ENCODE measurements at regions not wholly inside any gene's neighbourhood (a gene's known extent, or its start where the extent isn't known, plus 50 kb on each side); places are given as distances from the start of the nearest gene placed in this dataset.

DNA sequence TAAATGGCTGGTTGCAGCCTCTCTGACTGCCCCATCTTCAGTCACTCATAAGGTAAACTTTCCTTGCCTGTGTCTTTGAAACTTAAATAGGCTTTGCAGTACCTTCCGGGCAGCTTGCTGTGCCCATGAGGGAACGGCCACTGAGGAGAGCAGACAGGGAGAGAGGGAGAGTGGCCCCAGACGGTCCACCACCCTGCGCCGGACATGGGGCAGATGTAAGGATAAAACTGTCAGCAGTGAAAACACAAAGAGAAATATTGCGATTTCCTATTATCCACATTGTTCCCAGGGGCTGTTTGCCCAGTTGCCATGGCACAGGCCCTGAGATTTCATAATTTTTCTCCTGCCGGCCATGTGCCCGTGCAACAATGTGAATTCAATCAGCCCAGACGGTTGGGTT, 265.9 kb upstream of the SALL3 start:
- Histone ChIP-seq H3K4me1 (ENCODE audit: control insufficient read depth in 2 of 2, insufficient read depth in 2 of 2, low read length in 2 of 2) (no peaks in the 10 kb centered on the region), H3K27me3 (ENCODE audit: control insufficient read depth in 2 of 2, insufficient read depth in 1 of 2, low read length in 1 of 2) (no peaks in the 10 kb centered on the region), H3K27ac (ENCODE audit: low read depth in 1 of 2, low read length in 1 of 2) (no peak overlapping the region), H3K36me3 (ENCODE audit: control insufficient read depth in 2 of 2, insufficient read depth in 2 of 2, low read length in 1 of 2) (no peaks in the 10 kb centered on the region), H3K4me3 (ENCODE audit: low read length in 2 of 2) (no peak overlapping the region), H3K9me3 (ENCODE audit: control insufficient read depth in 2 of 2, insufficient read depth in 1 of 2, low read length in 1 of 2) (peaks cover 0 to 13% of the 10 kb centered on the region in 2 donors)
- DNase-seq (ENCODE audit: low read depth in 6 of 9, low spot score in 9 of 9) = no peak
- WGBS = 93% methylated on average over 9 of the region's 9 CpGs

- Histone ChIP-seq H3K27ac (ENCODE audit: low read depth in 1 of 2, low read length in 1 of 2) (no peak overlapping the region), H3K4me1 (ENCODE audit: control insufficient read depth in 2 of 2, insufficient read depth in 2 of 2, low read length in 2 of 2) (no peaks in the 10 kb centered on the region), H3K27me3 (ENCODE audit: control insufficient read depth in 2 of 2, insufficient read depth in 1 of 2, low read length in 1 of 2) (peaks cover 4 to 10% of the 10 kb centered on the region in 2 donors), H3K4me3 (ENCODE audit: low read length in 2 of 2) (no peak overlapping the region), H3K9me3 (ENCODE audit: control insufficient read depth in 2 of 2, insufficient read depth in 1 of 2, low read length in 1 of 2) (peaks cover 0 to 7% of the 10 kb centered on the region in 2 donors), H3K36me3 (ENCODE audit: control insufficient read depth in 2 of 2, insufficient read depth in 2 of 2, low read length in 1 of 2) (no peaks in the 10 kb centered on the region)
- DNase-seq (ENCODE audit: low read depth in 6 of 9, low spot score in 9 of 9) = no peak
- 71% methylated on average over 8 of the region's 8 CpGs for whole genome bisulfite sequencing
Observed at GRCh38 chr18:78716022-78716421, 263.6 kb upstream of the SALL3 start.

GRCh38 chr18:78716581-78716980, 263.0 kb upstream of the SALL3 start:
- no peak for DNase-seq (ENCODE audit: low read depth in 6 of 9, low spot score in 9 of 9)
- H3K36me3 ChIP-seq (ENCODE audit: control insufficient read depth in 2 of 2, insufficient read depth in 2 of 2, low read length in 1 of 2) = no peaks in the 10 kb centered on the region
- peaks cover 0 to 7% of the 10 kb centered on the region in 2 donors for H3K9me3 ChIP-seq (ENCODE audit: control insufficient read depth in 2 of 2, insufficient read depth in 1 of 2, low read length in 1 of 2)
- no peaks in the 10 kb centered on the region for H3K4me1 ChIP-seq (ENCODE audit: control insufficient read depth in 2 of 2, insufficient read depth in 2 of 2, low read length in 2 of 2)
- no peak overlapping the region for H3K4me3 ChIP-seq (ENCODE audit: low read length in 2 of 2)
- peaks cover 9 to 15% of the 10 kb centered on the region in 2 donors for H3K27me3 ChIP-seq (ENCODE audit: control insufficient read depth in 2 of 2, insufficient read depth in 1 of 2, low read length in 1 of 2)
- no peak overlapping the region for H3K27ac ChIP-seq (ENCODE audit: low read depth in 1 of 2, low read length in 1 of 2)
- WGBS = 88% methylated on average over 17 of the region's 17 CpGs

DNA sequence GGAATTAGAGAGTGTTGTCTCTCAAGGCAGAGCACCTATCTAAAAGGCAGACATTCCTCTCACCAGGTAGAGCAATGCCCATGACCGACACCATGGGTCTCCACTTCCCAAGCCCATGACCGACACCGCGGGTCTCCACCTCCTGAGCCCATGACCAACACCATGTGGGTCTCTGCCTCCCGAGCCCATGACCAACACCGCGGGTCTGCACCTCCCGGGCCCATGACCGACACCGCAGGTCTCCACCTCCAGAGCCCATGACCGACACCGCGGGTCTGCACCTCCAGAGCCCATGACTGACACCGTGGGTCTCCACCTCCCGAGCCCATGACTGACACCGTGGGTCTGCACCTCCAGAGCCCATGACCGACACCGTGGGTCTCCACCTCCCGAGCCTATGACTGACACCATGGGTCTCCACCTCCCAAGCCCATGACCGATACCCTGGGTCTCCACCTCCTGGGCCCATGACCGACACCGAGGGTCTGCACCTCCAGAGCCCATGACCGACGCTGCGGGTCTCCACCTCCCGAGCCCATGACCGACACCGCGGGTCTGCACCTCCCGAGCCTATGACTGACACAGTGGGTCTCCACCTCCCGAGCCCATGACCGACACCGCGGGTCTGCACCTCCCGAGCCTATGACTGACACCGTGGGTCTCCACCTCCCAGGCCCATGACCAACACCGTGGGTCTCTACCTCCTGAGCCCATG, 262.4 kb upstream of the SALL3 start:
- WGBS = 95% methylated on average over 37 of the region's 37 CpGs
- no peaks in the 10 kb centered on the region for H3K4me1 ChIP-seq (ENCODE audit: control insufficient read depth in 2 of 2, insufficient read depth in 2 of 2, low read length in 2 of 2)
- H3K36me3 ChIP-seq (ENCODE audit: control insufficient read depth in 2 of 2, insufficient read depth in 2 of 2, low read length in 1 of 2) = no peaks in the 10 kb centered on the region
- DNase-seq (ENCODE audit: low read depth in 6 of 9, low spot score in 9 of 9) = no peak
- peaks cover 0 to 7% of the 10 kb centered on the region in 2 donors for H3K9me3 ChIP-seq (ENCODE audit: control insufficient read depth in 2 of 2, insufficient read depth in 1 of 2, low read length in 1 of 2)
- no peak overlapping the region for H3K27ac ChIP-seq (ENCODE audit: low read depth in 1 of 2, low read length in 1 of 2)
- H3K4me3 ChIP-seq (ENCODE audit: low read length in 2 of 2) = no peak overlapping the region
- peaks cover 15 to 20% of the 10 kb centered on the region in 2 donors for H3K27me3 ChIP-seq (ENCODE audit: control insufficient read depth in 2 of 2, insufficient read depth in 1 of 2, low read length in 1 of 2)

- 95% methylated on average over 6 of the region's 6 CpGs for WGBS
- Histone ChIP-seq H3K4me1 (ENCODE audit: control insufficient read depth in 2 of 2, insufficient read depth in 2 of 2, low read length in 2 of 2) (no peaks in the 10 kb centered on the region), H3K27me3 (ENCODE audit: control insufficient read depth in 2 of 2, insufficient read depth in 1 of 2, low read length in 1 of 2) (peaks cover 15 to 22% of the 10 kb centered on the region in 2 donors), H3K4me3 (ENCODE audit: low read length in 2 of 2) (no peak overlapping the region), H3K9me3 (ENCODE audit: control insufficient read depth in 2 of 2, insufficient read depth in 1 of 2, low read length in 1 of 2) (peaks cover 0 to 7% of the 10 kb centered on the region in 2 donors), H3K36me3 (ENCODE audit: control insufficient read depth in 2 of 2, insufficient read depth in 2 of 2, low read length in 1 of 2) (no peaks in the 10 kb centered on the region), H3K27ac (ENCODE audit: low read depth in 1 of 2, low read length in 1 of 2) (no peak overlapping the region)
- DNase-seq (ENCODE audit: low read depth in 6 of 9, low spot score in 9 of 9) = no peak
Observed at GRCh38 chr18:78717766-78718150, 261.9 kb upstream of the SALL3 start.

GRCh38 chr18:78719821-78720220, 259.8 kb upstream of the SALL3 start:
- Histone ChIP-seq H3K4me3 (ENCODE audit: low read length in 2 of 2) (no peak overlapping the region), H3K36me3 (ENCODE audit: control insufficient read depth in 2 of 2, insufficient read depth in 2 of 2, low read length in 1 of 2) (no peaks in the 10 kb centered on the region), H3K9me3 (ENCODE audit: control insufficient read depth in 2 of 2, insufficient read depth in 1 of 2, low read length in 1 of 2) (peaks cover 0 to 7% of the 10 kb centered on the region in 2 donors), H3K4me1 (ENCODE audit: control insufficient read depth in 2 of 2, insufficient read depth in 2 of 2, low read length in 2 of 2) (no peaks in the 10 kb centered on the region), H3K27ac (ENCODE audit: low read depth in 1 of 2, low read length in 1 of 2) (no peak overlapping the region), H3K27me3 (ENCODE audit: control insufficient read depth in 2 of 2, insufficient read depth in 1 of 2, low read length in 1 of 2) (peaks cover 15 to 29% of the 10 kb centered on the region in 2 donors)
- DNase-seq (ENCODE audit: low read depth in 6 of 9, low spot score in 9 of 9) = no peak
- 94% methylated on average over 11 of the region's 11 CpGs for WGBS

- Histone ChIP-seq H3K36me3 (ENCODE audit: control insufficient read depth in 2 of 2, insufficient read depth in 2 of 2, low read length in 1 of 2) (no peaks in the 10 kb centered on the region), H3K27ac (ENCODE audit: low read depth in 1 of 2, low read length in 1 of 2) (no peak overlapping the region), H3K4me3 (ENCODE audit: low read length in 2 of 2) (no peak overlapping the region), H3K27me3 (ENCODE audit: control insufficient read depth in 2 of 2, insufficient read depth in 1 of 2, low read length in 1 of 2) (peaks cover 17 to 31% of the 10 kb centered on the region in 2 donors), H3K9me3 (ENCODE audit: control insufficient read depth in 2 of 2, insufficient read depth in 1 of 2, low read length in 1 of 2) (peaks cover 0 to 7% of the 10 kb centered on the region in 2 donors), H3K4me1 (ENCODE audit: control insufficient read depth in 2 of 2, insufficient read depth in 2 of 2, low read length in 2 of 2) (no peaks in the 10 kb centered on the region)
- DNase-seq (ENCODE audit: low read depth in 6 of 9, low spot score in 9 of 9) = no peak
- 83% methylated on average over 33 of the region's 33 CpGs for WGBS
Observed at GRCh38 chr18:78720456-78721237, 259.0 kb upstream of the SALL3 start.

DNA sequence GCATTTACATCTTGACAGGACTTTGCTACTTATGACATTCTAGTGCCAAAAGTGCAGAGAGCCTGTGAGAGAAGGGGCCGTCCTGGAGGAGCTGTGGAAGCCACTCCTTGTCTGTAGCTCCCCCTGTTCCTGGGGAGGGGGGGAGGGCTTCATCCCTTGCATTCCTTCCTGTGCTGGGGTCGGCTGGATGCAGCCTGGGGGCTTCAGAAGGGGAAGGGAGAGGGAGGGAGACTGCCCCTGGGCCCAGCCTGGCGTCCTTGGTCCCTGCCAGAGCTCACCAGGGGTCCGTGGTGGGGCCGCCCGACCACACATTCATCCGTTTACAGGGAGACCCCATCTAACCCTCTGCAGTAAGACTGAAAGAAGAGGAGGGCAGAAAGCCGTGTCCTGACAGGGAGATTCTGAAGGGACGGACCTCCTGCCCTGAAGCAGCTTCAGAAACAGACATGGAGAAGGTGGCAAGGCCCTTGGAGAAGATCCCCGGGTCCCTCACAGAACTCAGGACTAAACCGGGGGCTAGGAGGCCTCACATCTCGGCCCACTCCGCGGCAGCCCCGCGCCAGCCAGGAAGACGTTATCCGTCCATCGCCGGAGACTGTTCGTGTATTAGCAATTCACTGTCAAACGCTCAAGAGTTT, 258.3 kb upstream of the SALL3 start:
- H3K4me3 ChIP-seq (ENCODE audit: low read length in 2 of 2) = no peak overlapping the region
- H3K27ac ChIP-seq (ENCODE audit: low read depth in 1 of 2, low read length in 1 of 2) = no peak overlapping the region
- peaks cover 17 to 31% of the 10 kb centered on the region in 2 donors for H3K27me3 ChIP-seq (ENCODE audit: control insufficient read depth in 2 of 2, insufficient read depth in 1 of 2, low read length in 1 of 2)
- H3K4me1 ChIP-seq (ENCODE audit: control insufficient read depth in 2 of 2, insufficient read depth in 2 of 2, low read length in 2 of 2) = no peaks in the 10 kb centered on the region
- DNase-seq (ENCODE audit: low read depth in 6 of 9, low spot score in 9 of 9) = no peak
- H3K9me3 ChIP-seq (ENCODE audit: control insufficient read depth in 2 of 2, insufficient read depth in 1 of 2, low read length in 1 of 2) = peaks cover 0 to 7% of the 10 kb centered on the region in 2 donors
- H3K36me3 ChIP-seq (ENCODE audit: control insufficient read depth in 2 of 2, insufficient read depth in 2 of 2, low read length in 1 of 2) = no peaks in the 10 kb centered on the region
- 17% methylated on average over 22 of the region's 22 CpGs for WGBS

DNA sequence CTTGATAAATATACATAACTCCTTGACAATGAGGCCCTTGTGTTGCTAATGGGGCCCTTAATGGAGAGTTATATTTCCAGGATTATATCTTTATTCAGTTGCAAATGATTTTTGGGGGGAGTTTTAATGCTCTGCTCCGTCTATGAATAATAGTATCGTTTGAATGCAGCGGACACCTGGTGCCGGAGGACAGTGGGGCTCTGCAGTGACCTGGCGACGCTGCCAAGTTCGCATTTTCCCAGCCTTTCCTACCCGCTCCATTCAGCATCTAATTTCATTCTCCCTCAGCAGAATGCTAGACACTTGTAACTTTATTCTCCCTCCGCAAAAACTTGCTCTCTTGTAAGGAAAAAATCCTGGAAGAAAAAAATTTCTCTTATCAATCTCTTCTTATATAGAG, 257.6 kb upstream of the SALL3 start:
- H3K9me3 ChIP-seq (ENCODE audit: control insufficient read depth in 2 of 2, insufficient read depth in 1 of 2, low read length in 1 of 2) = peaks cover 0 to 7% of the 10 kb centered on the region in 2 donors
- no peaks in the 10 kb centered on the region for H3K36me3 ChIP-seq (ENCODE audit: control insufficient read depth in 2 of 2, insufficient read depth in 2 of 2, low read length in 1 of 2)
- DNase-seq (ENCODE audit: low read depth in 6 of 9, low spot score in 9 of 9) = no peak
- H3K27ac ChIP-seq (ENCODE audit: low read depth in 1 of 2, low read length in 1 of 2) = no peak overlapping the region
- H3K27me3 ChIP-seq (ENCODE audit: control insufficient read depth in 2 of 2, insufficient read depth in 1 of 2, low read length in 1 of 2) = peaks cover 17 to 31% of the 10 kb centered on the region in 2 donors
- H3K4me3 ChIP-seq (ENCODE audit: low read length in 2 of 2) = no peak overlapping the region
- WGBS = 39% methylated on average over 9 of the region's 9 CpGs
- no peaks in the 10 kb centered on the region for H3K4me1 ChIP-seq (ENCODE audit: control insufficient read depth in 2 of 2, insufficient read depth in 2 of 2, low read length in 2 of 2)

All from thymus (tissue), 11 donors.